Astrocyte of the cerebellum (primary cell): ENCODE measurements at regions not wholly inside any gene's neighbourhood (a gene's known extent, or its start where the extent isn't known, plus 50 kb on each side); places are given as distances from the start of the nearest gene placed in this dataset.

Source experiments
- DNase-seq: peaks from one replicate; pipeline ENCODE4 v3.0.0-alpha.2; 2011; ENCODE audit warnings: low read depth
- H3K4me3 ChIP-seq: 2 replicates; pipeline ENCODE4 v1.5.1; 2011; ENCODE audit warnings: mild to moderate bottlenecking, low read depth, low read length, moderate library complexity
- CTCF ChIP-seq: IDR thresholded peaks from 2 replicates; pipeline ENCODE4 v1.5.1; 2012; ENCODE audit warnings: low read length, low read depth, moderate library complexity, mild to moderate bottlenecking; ENCODE audit errors: missing control alignments
- in situ Hi-C: cut with HindIII; loops from 2 replicates; pipeline ENCODE4 v1.10.0; 2017; ENCODE audit warnings: low sequenced_read_pairs

GRCh38 chr1:204756811-204757210, 71.3 kb upstream of the LRRN2 start:
- in situ Hi-C loops: no loop called here
- DNase-seq: no peak
- no peak overlapping the region for H3K4me3 ChIP-seq
- no peak for TF ChIP-seq CTCF

- DNase-seq: no peak
- H3K4me3 ChIP-seq: no peak overlapping the region
- in situ Hi-C loops: no loop called here
- no peak for TF ChIP-seq CTCF
Measured at GRCh38 chr1:204758601-204759000, 73.1 kb upstream of the LRRN2 start.

GRCh38 chr1:204760350-204760749, 74.8 kb upstream of the LRRN2 start:
- no peak for TF ChIP-seq CTCF
- in situ Hi-C loops: no loop called here
- no peak overlapping the region for H3K4me3 ChIP-seq

GRCh38 chr1:204760757-204761156, 75.2 kb upstream of the LRRN2 start:
- DNase-seq: no peak

More at GRCh38 chr1:204760350-204760749, 74.8 kb upstream of the LRRN2 start:
- DNase-seq: no peak

GRCh38 chr1:204763773-204764427, 78.4 kb upstream of the LRRN2 start:
- peak; percentile 60 for TF ChIP-seq CTCF
- H3K4me3 ChIP-seq: no peak overlapping the region
- in situ Hi-C loops: no loop called here
- DNase-seq: no peak

More at GRCh38 chr1:204760757-204761156, 75.2 kb upstream of the LRRN2 start:
- no peak for TF ChIP-seq CTCF
- H3K4me3 ChIP-seq: no peak overlapping the region
- in situ Hi-C loops: no loop called here

GRCh38 chr1:204769997-204770396, 84.5 kb upstream of the LRRN2 start:
- no peak for TF ChIP-seq CTCF
- no peak overlapping the region for H3K4me3 ChIP-seq
- in situ Hi-C loops: no loop called here
- DNase-seq: no peak

GRCh38 chr1:204771358-204771757, 85.8 kb upstream of the LRRN2 start:
- no peak for DNase-seq
- no peak for TF ChIP-seq CTCF
- H3K4me3 ChIP-seq: no peak overlapping the region
- in situ Hi-C loops: no loop called here
